Fibroblast of mammary gland (primary cell): ENCODE measurements at regions not wholly inside any gene's neighbourhood (a gene's known extent, or its start where the extent isn't known, plus 50 kb on each side); places are given as distances from the start of the nearest gene placed in this dataset.

Experiments used
- DNase-seq: peaks from one replicate; pipeline ENCODE4 v3.0.0-alpha.2; 2010; ENCODE audit warnings: low read depth
- H3K4me3 ChIP-seq: 2 replicates; pipeline ENCODE4 v1.5.1; 2011; ENCODE audit warnings: low read depth, mild to moderate bottlenecking, low read length, moderate library complexity; ENCODE audit not compliant: control insufficient read depth
- TF ChIP-seq, protein P1 (sequence below): conservative IDR thresholded peaks from 2 replicates; pipeline ENCODE4 v1.5.1; 2011; ENCODE audit warnings: low read depth, low read length, inconsistent platforms; ENCODE audit not compliant: control insufficient read depth, insufficient read depth

- DNase-seq: no peak
- H3K4me3 ChIP-seq: no peak overlapping the region
- TF ChIP-seq, protein P1, sequence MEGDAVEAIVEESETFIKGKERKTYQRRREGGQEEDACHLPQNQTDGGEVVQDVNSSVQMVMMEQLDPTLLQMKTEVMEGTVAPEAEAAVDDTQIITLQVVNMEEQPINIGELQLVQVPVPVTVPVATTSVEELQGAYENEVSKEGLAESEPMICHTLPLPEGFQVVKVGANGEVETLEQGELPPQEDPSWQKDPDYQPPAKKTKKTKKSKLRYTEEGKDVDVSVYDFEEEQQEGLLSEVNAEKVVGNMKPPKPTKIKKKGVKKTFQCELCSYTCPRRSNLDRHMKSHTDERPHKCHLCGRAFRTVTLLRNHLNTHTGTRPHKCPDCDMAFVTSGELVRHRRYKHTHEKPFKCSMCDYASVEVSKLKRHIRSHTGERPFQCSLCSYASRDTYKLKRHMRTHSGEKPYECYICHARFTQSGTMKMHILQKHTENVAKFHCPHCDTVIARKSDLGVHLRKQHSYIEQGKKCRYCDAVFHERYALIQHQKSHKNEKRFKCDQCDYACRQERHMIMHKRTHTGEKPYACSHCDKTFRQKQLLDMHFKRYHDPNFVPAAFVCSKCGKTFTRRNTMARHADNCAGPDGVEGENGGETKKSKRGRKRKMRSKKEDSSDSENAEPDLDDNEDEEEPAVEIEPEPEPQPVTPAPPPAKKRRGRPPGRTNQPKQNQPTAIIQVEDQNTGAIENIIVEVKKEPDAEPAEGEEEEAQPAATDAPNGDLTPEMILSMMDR: no peak
These were observed 274.3 kb downstream of the SV2B start for GRCh38 chr15:91374336-91374735.

DNA sequence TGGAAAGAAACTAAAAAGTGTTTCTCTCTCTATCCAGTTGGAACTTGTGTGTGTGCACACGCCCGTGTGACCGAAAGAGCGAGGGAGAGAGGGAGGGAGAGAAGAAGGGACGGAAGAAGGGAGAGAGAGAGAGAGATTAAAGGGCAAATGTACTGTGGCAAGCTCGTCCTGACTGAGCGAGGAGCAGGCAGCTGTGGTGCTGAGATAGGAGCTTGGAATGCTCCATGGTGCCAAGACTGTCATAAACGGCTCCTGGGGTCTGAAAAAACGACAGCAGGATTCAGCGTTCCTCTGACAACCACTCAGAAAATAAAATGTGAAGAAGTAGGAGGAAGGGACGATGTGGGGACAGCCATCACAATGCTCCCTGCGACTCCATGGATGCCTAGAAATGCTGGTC, 276.0 kb downstream of the SV2B start:
- H3K4me3 ChIP-seq: no peak overlapping the region
- TF ChIP-seq, protein P1: no peak
- DNase-seq: no peak

DNA sequence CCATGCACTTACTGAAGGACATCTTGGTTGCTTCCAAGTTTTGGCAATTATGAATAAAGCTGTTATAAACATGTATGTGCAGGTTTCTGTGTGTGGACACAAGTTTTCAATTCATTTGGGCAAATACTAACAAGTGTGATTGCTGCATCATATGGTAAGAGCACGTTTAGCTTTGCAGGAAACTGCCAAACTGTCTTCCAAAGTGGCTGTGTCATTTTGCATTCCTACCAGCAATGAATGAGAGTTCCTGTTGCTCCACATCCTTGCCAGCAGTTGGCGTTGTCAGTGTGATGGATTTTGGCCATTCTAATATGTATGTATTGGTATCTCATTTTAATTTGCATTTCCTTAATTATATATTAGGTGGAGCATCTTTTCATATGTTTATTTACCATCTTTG, 280.1 kb downstream of the SV2B start:
- TF ChIP-seq, protein P1: no peak
- no peak overlapping the region for H3K4me3 ChIP-seq
- no peak for DNase-seq

GRCh38 chr15:91383532-91383931, 283.5 kb downstream of the SV2B start:
- TF ChIP-seq, protein P1: no peak
- no peak for DNase-seq
- no peak overlapping the region for H3K4me3 ChIP-seq

GRCh38 chr15:91384189-91384730, 284.2 kb downstream of the SV2B start:
- no peak overlapping the region for H3K4me3 ChIP-seq
- no peak for DNase-seq
- TF ChIP-seq, protein P1: no peak

GRCh38 chr15:91385311-91385710, 285.3 kb downstream of the SV2B start:
- TF ChIP-seq, protein P1: no peak
- H3K4me3 ChIP-seq: no peak overlapping the region
- peak; percentile 19 for DNase-seq

DNA sequence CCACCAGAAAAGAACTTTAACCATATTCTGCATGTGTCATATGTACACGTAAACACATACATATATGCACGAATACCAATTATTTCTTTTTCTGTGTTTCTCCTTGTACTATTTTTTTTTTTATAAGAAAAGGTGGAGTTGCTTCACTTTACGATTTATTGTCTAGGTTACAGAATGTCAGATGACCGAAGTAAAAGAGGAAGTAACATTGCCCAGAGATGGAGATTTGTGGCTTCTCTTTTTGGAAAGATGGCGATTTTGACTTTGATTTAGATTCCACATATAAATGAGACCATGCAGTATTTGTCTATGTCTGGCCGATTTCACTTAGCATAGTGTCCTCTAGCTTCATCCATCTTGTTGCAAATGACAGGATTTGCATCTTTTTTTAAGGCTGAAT, 293.1 kb downstream of the SV2B start:
- no peak for DNase-seq
- TF ChIP-seq, protein P1: no peak
- H3K4me3 ChIP-seq: no peak overlapping the region
